ENCODE measurements at regions not wholly inside any gene's neighbourhood (a gene's known extent, or its start where the extent isn't known, plus 50 kb on each side); places are given as distances from the start of the nearest gene placed in this dataset.

DNA sequence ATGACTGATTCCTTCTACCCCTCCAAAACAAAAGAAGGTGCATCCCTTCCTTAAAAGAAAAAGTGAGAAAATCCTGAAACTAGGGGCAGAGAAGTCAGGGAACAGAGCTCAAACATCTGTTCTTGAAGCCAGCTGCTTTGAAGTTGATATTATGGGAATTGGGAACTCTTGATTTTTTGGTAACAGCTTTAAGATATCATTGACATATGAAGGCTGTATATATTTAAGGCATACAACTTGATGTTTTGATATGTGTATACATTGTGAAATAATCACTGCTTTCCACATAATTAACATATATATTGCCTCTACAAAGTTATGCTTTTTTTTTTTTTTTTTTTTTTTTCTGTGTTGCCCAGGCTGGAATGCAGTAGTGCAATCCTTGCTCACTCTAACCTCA lies 117.1 kb downstream of the AKAP11 start:
- TF ChIP-seq, protein P1, sequence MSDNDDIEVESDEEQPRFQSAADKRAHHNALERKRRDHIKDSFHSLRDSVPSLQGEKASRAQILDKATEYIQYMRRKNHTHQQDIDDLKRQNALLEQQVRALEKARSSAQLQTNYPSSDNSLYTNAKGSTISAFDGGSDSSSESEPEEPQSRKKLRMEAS (CRISPR knock-in tag; IDR thresholded peaks at IDR 0.05): no peak
- no peak for TF ChIP-seq EP300 (IDR thresholded peaks at IDR 0.05; ENCODE audit: low read length)
- TF ChIP-seq TBP (optimal IDR thresholded peaks at IDR 0.05; ENCODE audit: low read depth, low read length): no peak
- TF ChIP-seq, protein P2, sequence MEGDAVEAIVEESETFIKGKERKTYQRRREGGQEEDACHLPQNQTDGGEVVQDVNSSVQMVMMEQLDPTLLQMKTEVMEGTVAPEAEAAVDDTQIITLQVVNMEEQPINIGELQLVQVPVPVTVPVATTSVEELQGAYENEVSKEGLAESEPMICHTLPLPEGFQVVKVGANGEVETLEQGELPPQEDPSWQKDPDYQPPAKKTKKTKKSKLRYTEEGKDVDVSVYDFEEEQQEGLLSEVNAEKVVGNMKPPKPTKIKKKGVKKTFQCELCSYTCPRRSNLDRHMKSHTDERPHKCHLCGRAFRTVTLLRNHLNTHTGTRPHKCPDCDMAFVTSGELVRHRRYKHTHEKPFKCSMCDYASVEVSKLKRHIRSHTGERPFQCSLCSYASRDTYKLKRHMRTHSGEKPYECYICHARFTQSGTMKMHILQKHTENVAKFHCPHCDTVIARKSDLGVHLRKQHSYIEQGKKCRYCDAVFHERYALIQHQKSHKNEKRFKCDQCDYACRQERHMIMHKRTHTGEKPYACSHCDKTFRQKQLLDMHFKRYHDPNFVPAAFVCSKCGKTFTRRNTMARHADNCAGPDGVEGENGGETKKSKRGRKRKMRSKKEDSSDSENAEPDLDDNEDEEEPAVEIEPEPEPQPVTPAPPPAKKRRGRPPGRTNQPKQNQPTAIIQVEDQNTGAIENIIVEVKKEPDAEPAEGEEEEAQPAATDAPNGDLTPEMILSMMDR (IDR thresholded peaks at IDR 0.05 in 2 of 3, conservative IDR thresholded peaks at IDR 0.05 in 1 of 3; ENCODE audit: insufficient read depth in 2 of 3, low read depth in 1 of 3, low read length in 3 of 3): no peak
- TF ChIP-seq POLR2AphosphoS5 (IDR thresholded peaks at IDR 0.05; ENCODE audit: control insufficient read depth, insufficient read depth, low read depth, low read length): no peak
- no peak for TF ChIP-seq ZNF239 (CRISPR knock-in tag; IDR thresholded peaks at IDR 0.05)
- TF ChIP-seq, protein P3, sequence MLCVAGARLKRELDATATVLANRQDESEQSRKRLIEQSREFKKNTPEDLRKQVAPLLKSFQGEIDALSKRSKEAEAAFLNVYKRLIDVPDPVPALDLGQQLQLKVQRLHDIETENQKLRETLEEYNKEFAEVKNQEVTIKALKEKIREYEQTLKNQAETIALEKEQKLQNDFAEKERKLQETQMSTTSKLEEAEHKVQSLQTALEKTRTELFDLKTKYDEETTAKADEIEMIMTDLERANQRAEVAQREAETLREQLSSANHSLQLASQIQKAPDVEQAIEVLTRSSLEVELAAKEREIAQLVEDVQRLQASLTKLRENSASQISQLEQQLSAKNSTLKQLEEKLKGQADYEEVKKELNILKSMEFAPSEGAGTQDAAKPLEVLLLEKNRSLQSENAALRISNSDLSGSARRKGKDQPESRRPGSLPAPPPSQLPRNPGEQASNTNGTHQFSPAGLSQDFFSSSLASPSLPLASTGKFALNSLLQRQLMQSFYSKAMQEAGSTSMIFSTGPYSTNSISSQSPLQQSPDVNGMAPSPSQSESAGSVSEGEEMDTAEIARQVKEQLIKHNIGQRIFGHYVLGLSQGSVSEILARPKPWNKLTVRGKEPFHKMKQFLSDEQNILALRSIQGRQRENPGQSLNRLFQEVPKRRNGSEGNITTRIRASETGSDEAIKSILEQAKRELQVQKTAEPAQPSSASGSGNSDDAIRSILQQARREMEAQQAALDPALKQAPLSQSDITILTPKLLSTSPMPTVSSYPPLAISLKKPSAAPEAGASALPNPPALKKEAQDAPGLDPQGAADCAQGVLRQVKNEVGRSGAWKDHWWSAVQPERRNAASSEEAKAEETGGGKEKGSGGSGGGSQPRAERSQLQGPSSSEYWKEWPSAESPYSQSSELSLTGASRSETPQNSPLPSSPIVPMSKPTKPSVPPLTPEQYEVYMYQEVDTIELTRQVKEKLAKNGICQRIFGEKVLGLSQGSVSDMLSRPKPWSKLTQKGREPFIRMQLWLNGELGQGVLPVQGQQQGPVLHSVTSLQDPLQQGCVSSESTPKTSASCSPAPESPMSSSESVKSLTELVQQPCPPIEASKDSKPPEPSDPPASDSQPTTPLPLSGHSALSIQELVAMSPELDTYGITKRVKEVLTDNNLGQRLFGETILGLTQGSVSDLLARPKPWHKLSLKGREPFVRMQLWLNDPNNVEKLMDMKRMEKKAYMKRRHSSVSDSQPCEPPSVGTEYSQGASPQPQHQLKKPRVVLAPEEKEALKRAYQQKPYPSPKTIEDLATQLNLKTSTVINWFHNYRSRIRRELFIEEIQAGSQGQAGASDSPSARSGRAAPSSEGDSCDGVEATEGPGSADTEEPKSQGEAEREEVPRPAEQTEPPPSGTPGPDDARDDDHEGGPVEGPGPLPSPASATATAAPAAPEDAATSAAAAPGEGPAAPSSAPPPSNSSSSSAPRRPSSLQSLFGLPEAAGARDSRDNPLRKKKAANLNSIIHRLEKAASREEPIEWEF (CRISPR knock-in tag; IDR thresholded peaks at IDR 0.05): no peak
- no peak for TF ChIP-seq ATF1 (CRISPR knock-in tag; IDR thresholded peaks at IDR 0.05)
- no peak for TF ChIP-seq ATF1 (tag; IDR thresholded peaks at IDR 0.05)
- TF ChIP-seq KAT7 (CRISPR knock-in tag; IDR thresholded peaks at IDR 0.05; ENCODE audit: borderline replicate concordance): no peak
- TF ChIP-seq ZNF133 (CRISPR knock-in tag; IDR thresholded peaks at IDR 0.05): no peak
- TF ChIP-seq FOS (IDR thresholded peaks at IDR 0.05; ENCODE audit: extremely low read depth, insufficient read length): no peak
- TF ChIP-seq, protein P4, sequence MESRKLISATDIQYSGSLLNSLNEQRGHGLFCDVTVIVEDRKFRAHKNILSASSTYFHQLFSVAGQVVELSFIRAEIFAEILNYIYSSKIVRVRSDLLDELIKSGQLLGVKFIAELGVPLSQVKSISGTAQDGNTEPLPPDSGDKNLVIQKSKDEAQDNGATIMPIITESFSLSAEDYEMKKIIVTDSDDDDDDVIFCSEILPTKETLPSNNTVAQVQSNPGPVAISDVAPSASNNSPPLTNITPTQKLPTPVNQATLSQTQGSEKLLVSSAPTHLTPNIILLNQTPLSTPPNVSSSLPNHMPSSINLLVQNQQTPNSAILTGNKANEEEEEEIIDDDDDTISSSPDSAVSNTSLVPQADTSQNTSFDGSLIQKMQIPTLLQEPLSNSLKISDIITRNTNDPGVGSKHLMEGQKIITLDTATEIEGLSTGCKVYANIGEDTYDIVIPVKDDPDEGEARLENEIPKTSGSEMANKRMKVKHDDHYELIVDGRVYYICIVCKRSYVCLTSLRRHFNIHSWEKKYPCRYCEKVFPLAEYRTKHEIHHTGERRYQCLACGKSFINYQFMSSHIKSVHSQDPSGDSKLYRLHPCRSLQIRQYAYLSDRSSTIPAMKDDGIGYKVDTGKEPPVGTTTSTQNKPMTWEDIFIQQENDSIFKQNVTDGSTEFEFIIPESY (CRISPR knock-in tag; IDR thresholded peaks at IDR 0.05): no peak
- TF ChIP-seq EGR1 (conservative IDR thresholded peaks at IDR 0.05): no peak
- TF ChIP-seq GATA2 (CRISPR knock-in tag; IDR thresholded peaks at IDR 0.05): no peak

Measured in K562 (cell line).